GM10248 (cell line): ENCODE measurements at regions not wholly inside any gene's neighbourhood (a gene's known extent, or its start where the extent isn't known, plus 50 kb on each side); places are given as distances from the start of the nearest gene placed in this dataset.

Experiments
- CTCF ChIA-PET: fragments of 300-600 bp; sonication (Branson Sonifier 250); formaldehyde crosslinking; extraction: SDS; loops from one replicate; lab custom pipeline; 2021; ENCODE audit warnings: antibody characterized with exemption; lab: Yijun Ruan, JAX
- POLR2A ChIA-PET: fragments of 350-650 bp; sonication (Branson Sonifier 250); formaldehyde crosslinking; extraction: SDS; loops from one replicate; lab custom pipeline; 2020; ENCODE audit warnings: antibody characterized with exemption; lab: Yijun Ruan, JAX
- DNase-seq: peaks from one replicate; pipeline ENCODE4 v3.0.0; 2012; ENCODE audit errors: extremely low spot score
- TF ChIP-seq, protein P1 (sequence below): IDR thresholded peaks from 2 replicates; pipeline ENCODE4 v1.5.1; 2012; ENCODE audit warnings: mild to moderate bottlenecking, low read depth; ENCODE audit errors: extremely low read depth, missing control alignments, control extremely low read depth

DNA sequence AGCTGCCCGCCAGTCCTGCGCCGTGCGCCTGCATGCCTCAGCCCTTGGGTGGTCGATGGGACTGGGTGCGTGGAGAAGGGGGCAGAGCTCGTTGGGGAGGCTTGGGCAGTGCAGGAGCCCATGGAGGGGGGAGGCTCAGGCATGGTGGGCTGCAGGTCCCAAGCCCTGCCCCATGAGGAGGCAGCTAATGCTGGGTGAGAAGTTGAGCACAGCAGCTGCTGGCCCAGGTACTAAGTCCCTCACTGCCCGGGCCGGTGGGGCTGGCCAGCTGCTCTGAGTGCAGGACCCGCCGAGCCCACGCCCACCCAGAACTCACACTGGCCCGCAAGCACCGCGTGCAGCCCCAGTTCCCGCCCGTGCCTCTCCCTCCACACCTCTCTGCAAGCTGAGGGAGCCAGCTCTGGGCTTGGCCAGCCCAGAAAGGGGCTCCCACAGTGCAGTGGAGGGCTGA is 764.3 kb upstream of the TYRP1 start:
- TF ChIP-seq, protein P1, sequence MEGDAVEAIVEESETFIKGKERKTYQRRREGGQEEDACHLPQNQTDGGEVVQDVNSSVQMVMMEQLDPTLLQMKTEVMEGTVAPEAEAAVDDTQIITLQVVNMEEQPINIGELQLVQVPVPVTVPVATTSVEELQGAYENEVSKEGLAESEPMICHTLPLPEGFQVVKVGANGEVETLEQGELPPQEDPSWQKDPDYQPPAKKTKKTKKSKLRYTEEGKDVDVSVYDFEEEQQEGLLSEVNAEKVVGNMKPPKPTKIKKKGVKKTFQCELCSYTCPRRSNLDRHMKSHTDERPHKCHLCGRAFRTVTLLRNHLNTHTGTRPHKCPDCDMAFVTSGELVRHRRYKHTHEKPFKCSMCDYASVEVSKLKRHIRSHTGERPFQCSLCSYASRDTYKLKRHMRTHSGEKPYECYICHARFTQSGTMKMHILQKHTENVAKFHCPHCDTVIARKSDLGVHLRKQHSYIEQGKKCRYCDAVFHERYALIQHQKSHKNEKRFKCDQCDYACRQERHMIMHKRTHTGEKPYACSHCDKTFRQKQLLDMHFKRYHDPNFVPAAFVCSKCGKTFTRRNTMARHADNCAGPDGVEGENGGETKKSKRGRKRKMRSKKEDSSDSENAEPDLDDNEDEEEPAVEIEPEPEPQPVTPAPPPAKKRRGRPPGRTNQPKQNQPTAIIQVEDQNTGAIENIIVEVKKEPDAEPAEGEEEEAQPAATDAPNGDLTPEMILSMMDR: no peak
- ChIA-PET CTCF (interaction anchor here (1.2 kb wide), 1 partner anchor 11 kb away, joined by 3 read pairs; no protein-coding TSS in a partner anchor), POLR2A (no interaction called here)
- DNase-seq: no peak

DNA sequence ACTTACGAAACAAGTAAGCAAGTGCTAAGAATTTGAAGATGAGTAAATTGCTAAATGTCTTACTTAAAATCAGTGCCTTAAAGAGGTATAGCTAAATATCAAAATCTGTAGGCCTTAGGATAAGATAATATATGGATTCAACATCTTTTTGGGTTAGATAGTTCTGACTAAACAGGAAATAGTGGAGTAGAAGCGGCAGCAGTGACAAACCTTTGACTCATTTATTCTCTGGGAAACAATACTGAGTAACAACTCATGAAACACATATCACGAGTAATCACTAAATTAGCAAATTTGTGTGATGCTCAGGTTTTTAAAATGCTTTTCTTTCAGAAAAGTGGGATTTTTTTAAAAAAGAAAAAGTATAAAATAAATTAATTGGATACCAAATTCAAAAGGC is 762.1 kb upstream of the TYRP1 start:
- DNase-seq: no peak
- TF ChIP-seq, protein P1: no peak
- CTCF ChIA-PET: interaction anchor here (1.3 kb wide), 1 partner anchor 42 kb away, joined by 3 read pairs; no protein-coding TSS in a partner anchor

DNA sequence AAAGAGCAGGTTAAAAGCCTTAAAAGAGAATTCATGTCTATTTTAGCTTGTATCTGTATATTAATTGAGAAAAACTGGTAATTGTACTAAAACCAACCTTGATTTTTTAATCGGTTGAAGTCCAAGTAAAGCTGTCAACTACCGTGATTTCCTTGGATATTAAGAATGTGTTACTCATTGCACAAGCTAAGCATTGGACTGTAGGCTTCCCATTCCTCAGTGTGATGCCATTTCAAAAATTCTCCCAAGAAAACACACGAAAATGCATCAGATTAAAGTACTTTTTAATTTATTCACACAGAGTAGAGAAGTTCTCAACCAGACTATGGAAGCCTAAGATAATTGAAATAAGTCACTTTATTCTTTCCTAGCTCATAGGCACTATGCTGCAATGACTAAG is 761.4 kb upstream of the TYRP1 start:
- DNase-seq: no peak
- POLR2A ChIA-PET: no interaction called here
- CTCF ChIA-PET: interaction anchor here (1.3 kb wide), 1 partner anchor 43 kb away, joined by 3 read pairs; no protein-coding TSS in a partner anchor
- TF ChIP-seq, protein P1: no peak

More for the DNA sequence above, 762.1 kb upstream of the TYRP1 start:
- POLR2A ChIA-PET: no interaction called here

DNA sequence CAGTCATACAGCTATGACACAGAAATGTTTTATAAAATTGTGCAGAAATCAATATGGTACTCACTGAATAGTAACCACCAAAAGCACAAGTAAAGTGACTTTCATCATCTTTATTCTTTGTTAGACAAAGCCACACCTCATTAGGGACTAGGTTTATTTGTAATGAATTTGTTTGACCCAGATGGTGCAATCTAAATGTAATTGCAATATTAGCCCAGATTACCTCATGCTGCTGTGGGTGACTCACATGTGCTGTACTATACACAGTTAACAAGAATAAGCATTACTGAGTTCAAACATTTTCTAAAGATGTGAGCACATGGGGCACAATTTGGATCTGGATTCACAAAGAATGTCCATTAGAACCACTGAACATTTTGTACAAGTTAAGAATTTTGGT is 759.3 kb upstream of the TYRP1 start:
- no peak for DNase-seq
- ChIA-PET CTCF (no interaction called here), POLR2A (no interaction called here)
- TF ChIP-seq, protein P1: no peak

DNA sequence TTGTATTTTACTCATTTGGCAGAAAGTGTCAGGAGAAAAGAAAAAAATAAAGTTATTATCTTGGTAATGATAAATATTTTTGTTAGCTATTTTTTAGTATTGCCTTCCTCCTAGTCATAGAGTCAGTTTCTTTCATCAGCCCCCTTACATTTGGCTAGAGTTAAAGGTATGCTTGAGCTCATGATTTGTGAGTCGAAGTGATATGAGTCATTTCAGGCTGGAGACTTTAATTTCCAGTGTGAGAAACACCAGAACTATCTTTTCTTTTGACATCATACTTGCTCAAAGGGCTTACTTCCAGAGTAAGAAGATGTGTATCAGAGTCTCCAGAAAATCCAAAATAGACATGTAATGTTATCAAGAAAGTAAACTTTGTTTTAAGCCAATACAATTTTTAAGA is 746.7 kb upstream of the TYRP1 start:
- TF ChIP-seq, protein P1: no peak
- DNase-seq: no peak
- POLR2A ChIA-PET: no interaction called here
- CTCF ChIA-PET: no interaction called here

DNA sequence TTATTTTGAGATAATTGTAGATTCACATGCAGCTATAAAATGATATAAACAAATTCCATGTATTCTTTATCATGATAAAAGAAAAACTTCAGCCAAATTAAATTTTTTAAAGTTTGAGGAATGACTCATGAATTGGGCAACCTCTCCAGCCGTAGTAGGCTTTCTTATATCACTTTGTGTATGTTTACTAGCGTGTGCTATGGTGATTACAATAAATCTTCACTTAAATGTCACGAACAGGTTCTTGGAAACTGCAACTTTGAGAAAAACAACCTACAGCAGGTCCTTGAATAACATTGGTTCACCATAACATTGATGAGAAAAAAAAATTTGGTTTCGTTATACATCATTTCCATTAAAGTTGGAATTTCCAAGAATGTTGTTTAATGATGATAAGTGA is 730.9 kb upstream of the TYRP1 start:
- ChIA-PET CTCF (no interaction called here), POLR2A (no interaction called here)
- TF ChIP-seq, protein P1: no peak
- no peak for DNase-seq
